ENCODE measurements at regions not wholly inside any gene's neighbourhood (a gene's known extent, or its start where the extent isn't known, plus 50 kb on each side); places are given as distances from the start of the nearest gene placed in this dataset.

GRCh38 chr3:118531816-118532215 lies 502.8 kb downstream of the IGSF11 start:
- TF ChIP-seq, protein P1, sequence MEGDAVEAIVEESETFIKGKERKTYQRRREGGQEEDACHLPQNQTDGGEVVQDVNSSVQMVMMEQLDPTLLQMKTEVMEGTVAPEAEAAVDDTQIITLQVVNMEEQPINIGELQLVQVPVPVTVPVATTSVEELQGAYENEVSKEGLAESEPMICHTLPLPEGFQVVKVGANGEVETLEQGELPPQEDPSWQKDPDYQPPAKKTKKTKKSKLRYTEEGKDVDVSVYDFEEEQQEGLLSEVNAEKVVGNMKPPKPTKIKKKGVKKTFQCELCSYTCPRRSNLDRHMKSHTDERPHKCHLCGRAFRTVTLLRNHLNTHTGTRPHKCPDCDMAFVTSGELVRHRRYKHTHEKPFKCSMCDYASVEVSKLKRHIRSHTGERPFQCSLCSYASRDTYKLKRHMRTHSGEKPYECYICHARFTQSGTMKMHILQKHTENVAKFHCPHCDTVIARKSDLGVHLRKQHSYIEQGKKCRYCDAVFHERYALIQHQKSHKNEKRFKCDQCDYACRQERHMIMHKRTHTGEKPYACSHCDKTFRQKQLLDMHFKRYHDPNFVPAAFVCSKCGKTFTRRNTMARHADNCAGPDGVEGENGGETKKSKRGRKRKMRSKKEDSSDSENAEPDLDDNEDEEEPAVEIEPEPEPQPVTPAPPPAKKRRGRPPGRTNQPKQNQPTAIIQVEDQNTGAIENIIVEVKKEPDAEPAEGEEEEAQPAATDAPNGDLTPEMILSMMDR (IDR thresholded peaks at IDR 0.05): no peak
- TF ChIP-seq POLR2A (IDR thresholded peaks at IDR 0.05) (no peak), POLR2AphosphoS5 (IDR thresholded peaks at IDR 0.05) (no peak), EP300 (IDR thresholded peaks at IDR 0.05) (no peak)
